HG03103 (cell line): ENCODE measurements at regions not wholly inside any gene's neighbourhood (a gene's known extent, or its start where the extent isn't known, plus 50 kb on each side); places are given as distances from the start of the nearest gene placed in this dataset.
A peak's percentile ranks its signal among the peaks of the same experiment; 100 is the strongest.

Experiments used
- ATAC-seq: cut with Tn5 transposase; IDR thresholded peaks from one replicate; pipeline ENCODE4 v1.9.1; 2021; ENCODE audit warnings: low read depth; ENCODE audit not compliant: unreplicated experiment

GRCh38 chr13:109604894-109605293 lies 181.5 kb downstream of the IRS2 start:
- ATAC-seq: no peak

- ATAC-seq: no peak
Observed at GRCh38 chr13:109602356-109602755, 184.0 kb downstream of the IRS2 start.

- no peak for ATAC-seq
Observed at GRCh38 chr13:109599901-109600657, 186.3 kb downstream of the IRS2 start.

- ATAC-seq: no peak
Observed at GRCh38 chr13:109595471-109595870, 190.9 kb downstream of the IRS2 start.

GRCh38 chr13:109593230-109593629 lies 193.2 kb downstream of the IRS2 start:
- ATAC-seq: no peak

- no peak for ATAC-seq
Observed at GRCh38 chr13:109592770-109593169, 193.6 kb downstream of the IRS2 start.

- ATAC-seq: no peak
Observed at GRCh38 chr13:109587689-109588088, 198.7 kb downstream of the IRS2 start.

- no peak for ATAC-seq
Observed at GRCh38 chr13:109586509-109587346, 199.7 kb downstream of the IRS2 start.

- no peak for ATAC-seq
Observed at GRCh38 chr13:109584844-109585361, 201.5 kb downstream of the IRS2 start.

- no peak for ATAC-seq
Observed at GRCh38 chr13:109577191-109577700, 209.1 kb downstream of the IRS2 start.

- ATAC-seq: no peak
Observed at GRCh38 chr13:109576331-109576813, 210.0 kb downstream of the IRS2 start.

GRCh38 chr13:109575821-109576220 lies 210.6 kb downstream of the IRS2 start:
- no peak for ATAC-seq

- no peak for ATAC-seq
Observed at GRCh38 chr13:109572389-109572788, 214.0 kb downstream of the IRS2 start.

- peak; percentile 89 for ATAC-seq
Observed at GRCh38 chr13:109569958-109570711, 216.2 kb downstream of the IRS2 start.

GRCh38 chr13:109568339-109568818 lies 218.0 kb downstream of the IRS2 start:
- ATAC-seq: no peak

GRCh38 chr13:109567315-109567714 lies 219.1 kb downstream of the IRS2 start:
- ATAC-seq: no peak

- no peak for ATAC-seq
Observed at GRCh38 chr13:109565877-109566276, 220.5 kb downstream of the IRS2 start.

GRCh38 chr13:109548374-109548773 lies 238.0 kb downstream of the IRS2 start:
- no peak for ATAC-seq

- ATAC-seq: no peak
Observed at GRCh38 chr13:109547942-109548341, 238.4 kb downstream of the IRS2 start.

- no peak for ATAC-seq
Observed at GRCh38 chr13:109545931-109546330, 240.5 kb downstream of the IRS2 start.
